Ecto neural progenitor cell (in vitro differentiated cells): ENCODE measurements at regions not wholly inside any gene's neighbourhood (a gene's known extent, or its start where the extent isn't known, plus 50 kb on each side); places are given as distances from the start of the nearest gene placed in this dataset.
A peak's percentile ranks its signal among the peaks of the same experiment; 100 is the strongest.
"Not testable (repeated sequence)": the region's sequence is repeated elsewhere in the genome, so short reads cannot be mapped to it uniquely, and the experiment has no call there.

Experiments used
- DNase-seq: peaks from one replicate; pipeline ENCODE4 v3.0.0-alpha.2; 2018; ENCODE audit warnings: low spot score

- DNase-seq: no peak
Observed at GRCh38 chr3:164460851-164461250, 617.4 kb downstream of the SI start.

- no peak for DNase-seq
Observed at GRCh38 chr3:164459521-164460151, 618.7 kb downstream of the SI start.

- no peak for DNase-seq
Observed at GRCh38 chr3:164458986-164459385, 619.3 kb downstream of the SI start.

- no peak for DNase-seq
Observed at GRCh38 chr3:164453714-164454113, 624.6 kb downstream of the SI start.

- DNase-seq: no peak
Observed at GRCh38 chr3:164452707-164453106, 625.6 kb downstream of the SI start.

- peak; percentile 49 for DNase-seq
Observed at GRCh38 chr3:164451072-164451910, 627.0 kb downstream of the SI start.

- DNase-seq: no peak
Observed at GRCh38 chr3:164450276-164450905, 627.9 kb downstream of the SI start.

- DNase-seq: no peak
Observed at GRCh38 chr3:164419220-164419619, 659.1 kb downstream of the SI start.

- no peak for DNase-seq
Observed at GRCh38 chr3:164418414-164418813, 659.9 kb downstream of the SI start.

- DNase-seq: no peak
Observed at GRCh38 chr3:164417955-164418354, 660.3 kb downstream of the SI start.

GRCh38 chr3:164416491-164417222 is 661.6 kb downstream of the SI start:
- no peak for DNase-seq

- no peak for DNase-seq
Observed at GRCh38 chr3:164408326-164408725, 670.0 kb downstream of the SI start.

- DNase-seq: no peak
Observed at GRCh38 chr3:164407111-164407510, 671.2 kb downstream of the SI start.

GRCh38 chr3:164406281-164406680 is 672.0 kb downstream of the SI start:
- no peak for DNase-seq

- no peak for DNase-seq
Observed at GRCh38 chr3:164401923-164402322, 676.4 kb downstream of the SI start.

GRCh38 chr3:164401440-164401839 is 676.9 kb downstream of the SI start:
- DNase-seq: not testable (repeated sequence)

GRCh38 chr3:164397462-164397861 is 680.8 kb downstream of the SI start:
- DNase-seq: no peak

GRCh38 chr3:164393171-164393570 is 685.1 kb downstream of the SI start:
- DNase-seq: no peak

GRCh38 chr3:164390046-164390445 is 688.2 kb downstream of the SI start:
- DNase-seq: no peak

- no peak for DNase-seq
Observed at GRCh38 chr3:164387236-164387635, 691.1 kb downstream of the SI start.

GRCh38 chr3:164380156-164380555 is 698.1 kb downstream of the SI start:
- DNase-seq: no peak

- no peak for DNase-seq
Observed at GRCh38 chr3:164377466-164377865, 700.8 kb downstream of the SI start.
